Stimulated activated CD4-positive, alpha-beta T cell treated with anti-CD3 and anti-CD28 coated beads, Interleukin-12 subunit alpha, Interleukin-12 subunit beta, amount 100 ng/mL, for 48 hours (primary cell): ENCODE measurements at regions not wholly inside any gene's neighbourhood (a gene's known extent, or its start where the extent isn't known, plus 50 kb on each side); places are given as distances from the start of the nearest gene placed in this dataset.
"Not testable (repeated sequence)": the region's sequence is repeated elsewhere in the genome, so short reads cannot be mapped to it uniquely, and the experiment has no call there.

Source experiments
- DNase-seq, 3 donors: peaks; one replicate each; pipeline ENCODE4 v3.0.0-alpha.2; 2020; ENCODE audit warnings: low read depth in 2 of 3, low spot score in 1 of 3

- no peak for DNase-seq
Observed at GRCh38 chr11:42819126-42819525, 492.7 kb upstream of the API5 start.

- not testable (repeated sequence) for DNase-seq
Observed at GRCh38 chr11:42822188-42822587, 489.6 kb upstream of the API5 start.

- DNase-seq: no peak
Observed at GRCh38 chr11:42823546-42823945, 488.2 kb upstream of the API5 start.

GRCh38 chr11:42824067-42824466, 487.7 kb upstream of the API5 start:
- no peak for DNase-seq

GRCh38 chr11:42825598-42825997, 486.2 kb upstream of the API5 start:
- DNase-seq: no peak

- DNase-seq: no peak
Observed at GRCh38 chr11:42827845-42828244, 484.0 kb upstream of the API5 start.

- DNase-seq: no peak
Observed at GRCh38 chr11:42837994-42838393, 473.8 kb upstream of the API5 start.

GRCh38 chr11:42840176-42840829, 471.5 kb upstream of the API5 start:
- no peak for DNase-seq

GRCh38 chr11:42840860-42841259, 470.9 kb upstream of the API5 start:
- no peak for DNase-seq

- DNase-seq: no peak
Observed at GRCh38 chr11:42841556-42841955, 470.2 kb upstream of the API5 start.

GRCh38 chr11:42849362-42849761, 462.4 kb upstream of the API5 start:
- DNase-seq: no peak

GRCh38 chr11:42857344-42857743, 454.5 kb upstream of the API5 start:
- DNase-seq: no peak

- DNase-seq: no peak
Observed at GRCh38 chr11:42870480-42870879, 441.3 kb upstream of the API5 start.

- not testable (repeated sequence) for DNase-seq
Observed at GRCh38 chr11:42873800-42874405, 437.9 kb upstream of the API5 start.

- DNase-seq: not testable (repeated sequence)
Observed at GRCh38 chr11:42881335-42881734, 430.5 kb upstream of the API5 start.

GRCh38 chr11:42890773-42891172, 421.0 kb upstream of the API5 start:
- DNase-seq: no peak

GRCh38 chr11:42901084-42901483, 410.7 kb upstream of the API5 start:
- no peak for DNase-seq

- no peak for DNase-seq
Observed at GRCh38 chr11:42906226-42906625, 405.6 kb upstream of the API5 start.

GRCh38 chr11:42913731-42914130, 398.1 kb upstream of the API5 start:
- DNase-seq: no peak

- DNase-seq: no peak
Observed at GRCh38 chr11:42923651-42924050, 388.1 kb upstream of the API5 start.

- DNase-seq: no peak
Observed at GRCh38 chr11:42925916-42926315, 385.9 kb upstream of the API5 start.

GRCh38 chr11:42947405-42947804, 364.4 kb upstream of the API5 start:
- no peak for DNase-seq

GRCh38 chr11:42949738-42950376, 361.9 kb upstream of the API5 start:
- not testable (repeated sequence) for DNase-seq
